ENCODE measurements at regions not wholly inside any gene's neighbourhood (a gene's known extent, or its start where the extent isn't known, plus 50 kb on each side); places are given as distances from the start of the nearest gene placed in this dataset.

DNA sequence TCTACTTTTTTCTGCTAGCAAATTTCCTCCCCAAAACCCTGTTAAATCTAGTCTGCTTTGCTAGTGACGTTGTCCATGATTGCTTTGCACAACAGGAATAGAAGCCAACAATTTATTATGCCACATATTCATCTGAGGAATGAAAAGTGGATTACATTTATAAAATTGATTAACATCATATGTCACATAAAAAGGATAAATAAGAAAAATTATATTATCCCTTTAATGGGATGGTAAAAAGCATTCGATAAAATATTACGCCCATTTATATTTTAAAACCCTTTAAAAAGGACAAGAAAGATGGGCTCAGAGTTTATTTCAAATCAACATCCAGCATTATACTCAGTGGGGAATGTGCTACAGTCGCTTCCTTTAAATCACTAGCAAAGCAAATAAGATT, 991.7 kb downstream of the DIAPH3 start:
- intact Hi-C loops (cut with micrococcal nuclease; ENCODE audit: unreplicated experiment) = no loop called here
- ChIA-PET POLR2A (ENCODE audit: low non-redundant PET) (no interaction called here), CTCF (no interaction called here)
- H3K4me1 ChIP-seq (ENCODE audit: insufficient read depth, low read length, poor library complexity, severe bottlenecking) = no peaks in the 10 kb centered on the region
- no peak for DNase-seq (ENCODE audit: low spot score)
- no peaks in the 10 kb centered on the region for H3K9me3 ChIP-seq (ENCODE audit: low read depth, low read length, poor library complexity, severe bottlenecking)
- BruUV-seq (replicated peaks) = no TSS peak
- H3K27ac ChIP-seq (ENCODE audit: low read depth, low read length, poor library complexity, severe bottlenecking) = no peak overlapping the region
- H3K27me3 ChIP-seq (replicated peaks; ENCODE audit: insufficient read depth, low read depth, low read length, poor library complexity) = no peaks in the 10 kb centered on the region
- H3K4me3 ChIP-seq (ENCODE audit: low read depth, low read length, poor library complexity, severe bottlenecking) = no peak overlapping the region
- H3K36me3 ChIP-seq (ENCODE audit: insufficient read depth, low read length, poor library complexity, severe bottlenecking) = no peaks in the 10 kb centered on the region
- TF ChIP-seq, protein P1, sequence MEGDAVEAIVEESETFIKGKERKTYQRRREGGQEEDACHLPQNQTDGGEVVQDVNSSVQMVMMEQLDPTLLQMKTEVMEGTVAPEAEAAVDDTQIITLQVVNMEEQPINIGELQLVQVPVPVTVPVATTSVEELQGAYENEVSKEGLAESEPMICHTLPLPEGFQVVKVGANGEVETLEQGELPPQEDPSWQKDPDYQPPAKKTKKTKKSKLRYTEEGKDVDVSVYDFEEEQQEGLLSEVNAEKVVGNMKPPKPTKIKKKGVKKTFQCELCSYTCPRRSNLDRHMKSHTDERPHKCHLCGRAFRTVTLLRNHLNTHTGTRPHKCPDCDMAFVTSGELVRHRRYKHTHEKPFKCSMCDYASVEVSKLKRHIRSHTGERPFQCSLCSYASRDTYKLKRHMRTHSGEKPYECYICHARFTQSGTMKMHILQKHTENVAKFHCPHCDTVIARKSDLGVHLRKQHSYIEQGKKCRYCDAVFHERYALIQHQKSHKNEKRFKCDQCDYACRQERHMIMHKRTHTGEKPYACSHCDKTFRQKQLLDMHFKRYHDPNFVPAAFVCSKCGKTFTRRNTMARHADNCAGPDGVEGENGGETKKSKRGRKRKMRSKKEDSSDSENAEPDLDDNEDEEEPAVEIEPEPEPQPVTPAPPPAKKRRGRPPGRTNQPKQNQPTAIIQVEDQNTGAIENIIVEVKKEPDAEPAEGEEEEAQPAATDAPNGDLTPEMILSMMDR (conservative IDR thresholded peaks at IDR 0.05; ENCODE audit: low read depth, low read length) = no peak
- TF ChIP-seq EZH2 (IDR thresholded peaks at IDR 0.05; ENCODE audit: borderline replicate concordance, low read depth, low read length, poor library complexity, severe bottlenecking) = no peak

DNA sequence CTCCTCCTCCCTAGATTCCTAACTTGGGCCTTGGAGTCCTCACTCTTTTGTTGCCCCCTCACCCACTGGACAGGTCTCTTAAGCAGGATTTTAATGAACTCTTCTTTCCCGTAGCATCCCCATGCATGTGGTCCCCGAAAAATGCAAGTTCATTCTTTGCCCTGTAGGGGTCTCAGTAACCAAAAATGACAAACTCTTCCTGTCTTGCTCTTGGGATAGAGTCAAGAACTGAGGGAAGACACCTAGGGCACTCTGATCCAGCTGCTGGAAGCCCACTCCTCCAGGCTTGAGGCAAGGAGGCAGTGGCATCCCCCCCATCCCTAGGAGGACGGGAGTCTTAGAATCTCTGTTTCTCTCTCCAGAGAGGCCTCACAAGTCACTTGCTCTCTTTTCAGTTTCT, 987.0 kb downstream of the DIAPH3 start:
- Histone ChIP-seq H3K9me3 (ENCODE audit: low read depth, low read length, poor library complexity, severe bottlenecking) (no peaks in the 10 kb centered on the region), H3K27me3 (replicated peaks; ENCODE audit: insufficient read depth, low read depth, low read length, poor library complexity) (no peaks in the 10 kb centered on the region), H3K36me3 (ENCODE audit: insufficient read depth, low read length, poor library complexity, severe bottlenecking) (no peaks in the 10 kb centered on the region), H3K27ac (ENCODE audit: low read depth, low read length, poor library complexity, severe bottlenecking) (no peak overlapping the region), H3K4me1 (ENCODE audit: insufficient read depth, low read length, poor library complexity, severe bottlenecking) (no peaks in the 10 kb centered on the region), H3K4me3 (ENCODE audit: low read depth, low read length, poor library complexity, severe bottlenecking) (no peak overlapping the region)
- DNase-seq (ENCODE audit: low spot score) = peak; percentile 59
- ChIA-PET CTCF (no interaction called here), POLR2A (ENCODE audit: low non-redundant PET) (no interaction called here)
- TF ChIP-seq, protein P1 (conservative IDR thresholded peaks at IDR 0.05; ENCODE audit: low read depth, low read length) = peak; percentile 59
- TF ChIP-seq EZH2 (IDR thresholded peaks at IDR 0.05; ENCODE audit: borderline replicate concordance, low read depth, low read length, poor library complexity, severe bottlenecking) = no peak
- intact Hi-C loops (cut with micrococcal nuclease; ENCODE audit: unreplicated experiment) = no loop called here
- no TSS peak for BruUV-seq (replicated peaks)

DNA sequence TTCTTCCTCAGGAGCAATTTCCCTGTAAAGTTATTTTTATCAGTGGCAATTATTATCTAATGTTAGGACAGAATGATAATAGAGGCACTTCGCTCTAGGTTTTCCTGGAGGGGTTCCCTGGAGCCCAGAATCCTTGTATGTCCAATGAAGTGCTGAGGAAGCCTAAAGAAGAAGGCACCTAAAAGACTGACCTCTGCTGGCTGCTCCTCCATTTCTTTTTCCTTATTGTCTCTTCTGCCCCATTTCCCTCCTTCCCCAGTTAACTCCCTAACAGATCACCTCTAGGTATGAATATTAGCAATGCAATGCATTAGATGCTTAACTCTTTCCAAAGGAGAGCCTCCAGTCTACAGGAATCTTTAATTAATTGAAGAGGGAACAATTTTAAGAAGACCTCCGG, 985.4 kb downstream of the DIAPH3 start:
- TF ChIP-seq EZH2 (IDR thresholded peaks at IDR 0.05; ENCODE audit: borderline replicate concordance, low read depth, low read length, poor library complexity, severe bottlenecking) = no peak
- TF ChIP-seq, protein P1 (conservative IDR thresholded peaks at IDR 0.05; ENCODE audit: low read depth, low read length) = peak; percentile 54
- Histone ChIP-seq H3K4me3 (ENCODE audit: low read depth, low read length, poor library complexity, severe bottlenecking) (no peak overlapping the region), H3K36me3 (ENCODE audit: insufficient read depth, low read length, poor library complexity, severe bottlenecking) (no peaks in the 10 kb centered on the region), H3K27ac (ENCODE audit: low read depth, low read length, poor library complexity, severe bottlenecking) (no peak overlapping the region), H3K4me1 (ENCODE audit: insufficient read depth, low read length, poor library complexity, severe bottlenecking) (no peaks in the 10 kb centered on the region), H3K9me3 (ENCODE audit: low read depth, low read length, poor library complexity, severe bottlenecking) (no peaks in the 10 kb centered on the region), H3K27me3 (replicated peaks; ENCODE audit: insufficient read depth, low read depth, low read length, poor library complexity) (no peaks in the 10 kb centered on the region)
- BruUV-seq (replicated peaks) = no TSS peak
- intact Hi-C loops (cut with micrococcal nuclease; ENCODE audit: unreplicated experiment) = no loop called here
- ChIA-PET POLR2A (ENCODE audit: low non-redundant PET) (no interaction called here), CTCF (no interaction called here)
- DNase-seq (ENCODE audit: low spot score) = peak; percentile 23

Data from A673 (cell line).